Body of pancreas (tissue), 4 donors: ENCODE measurements at regions not wholly inside any gene's neighbourhood (a gene's known extent, or its start where the extent isn't known, plus 50 kb on each side); places are given as distances from the start of the nearest gene placed in this dataset.

Experiments used
- POLR2A ChIP-seq, 3 donors: fragments of 450-650 bp; IDR thresholded peaks; one replicate each; pipeline ENCODE4 v1.6.1; 2016; ENCODE audit warnings: antibody characterized with exemption in 3 of 3, mild to moderate bottlenecking in 2 of 3
- TF ChIP-seq, protein P1 (sequence below), 7 experiments: fragments of 450-650 bp in 4 of 7; fragments of 200-600 bp in 3 of 7; sonication (generic) in 3 of 7; IDR thresholded peaks; one replicate each; pipeline ENCODE4 v1.5.1; 2016 to 2019; ENCODE audit warnings: antibody characterized with exemption in 7 of 7

DNA sequence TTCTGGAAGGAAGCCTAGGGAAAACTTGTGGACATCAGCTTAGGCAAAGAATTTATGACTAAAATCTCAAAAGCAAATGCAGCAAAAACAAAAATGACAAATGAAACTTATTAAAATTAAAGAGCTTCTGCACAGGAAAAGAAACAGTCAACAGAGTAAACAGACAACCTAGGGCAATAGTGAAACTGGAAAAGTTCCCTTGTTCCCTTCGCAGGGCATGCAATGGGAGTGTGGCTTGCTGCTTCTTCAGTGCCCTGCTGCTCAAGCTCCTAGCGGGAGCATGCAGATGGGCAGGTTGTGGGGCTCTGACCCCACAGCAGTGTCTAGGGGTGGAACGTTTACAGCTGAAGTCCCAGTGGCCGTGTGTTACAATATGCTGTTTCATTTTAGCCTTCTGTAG, 1797.4 kb downstream of the NCAM2 start:
- TF ChIP-seq POLR2A (IDR thresholded peaks at IDR 0.05), result no peak
- TF ChIP-seq, protein P1, sequence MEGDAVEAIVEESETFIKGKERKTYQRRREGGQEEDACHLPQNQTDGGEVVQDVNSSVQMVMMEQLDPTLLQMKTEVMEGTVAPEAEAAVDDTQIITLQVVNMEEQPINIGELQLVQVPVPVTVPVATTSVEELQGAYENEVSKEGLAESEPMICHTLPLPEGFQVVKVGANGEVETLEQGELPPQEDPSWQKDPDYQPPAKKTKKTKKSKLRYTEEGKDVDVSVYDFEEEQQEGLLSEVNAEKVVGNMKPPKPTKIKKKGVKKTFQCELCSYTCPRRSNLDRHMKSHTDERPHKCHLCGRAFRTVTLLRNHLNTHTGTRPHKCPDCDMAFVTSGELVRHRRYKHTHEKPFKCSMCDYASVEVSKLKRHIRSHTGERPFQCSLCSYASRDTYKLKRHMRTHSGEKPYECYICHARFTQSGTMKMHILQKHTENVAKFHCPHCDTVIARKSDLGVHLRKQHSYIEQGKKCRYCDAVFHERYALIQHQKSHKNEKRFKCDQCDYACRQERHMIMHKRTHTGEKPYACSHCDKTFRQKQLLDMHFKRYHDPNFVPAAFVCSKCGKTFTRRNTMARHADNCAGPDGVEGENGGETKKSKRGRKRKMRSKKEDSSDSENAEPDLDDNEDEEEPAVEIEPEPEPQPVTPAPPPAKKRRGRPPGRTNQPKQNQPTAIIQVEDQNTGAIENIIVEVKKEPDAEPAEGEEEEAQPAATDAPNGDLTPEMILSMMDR (IDR thresholded peaks at IDR 0.05), result no peak
